Activated CD8-positive, alpha-beta T cell treated with anti-CD3 and anti-CD28 coated beads for 36 hours (primary cell): ENCODE measurements at regions not wholly inside any gene's neighbourhood (a gene's known extent, or its start where the extent isn't known, plus 50 kb on each side); places are given as distances from the start of the nearest gene placed in this dataset.

Experiments
- ATAC-seq: fragments of 200-7000 bp; cut with Tn5 transposase; one replicate; pipeline ENCODE4 v1.10.0; 2021; ENCODE audit warnings: mild to moderate bottlenecking, moderate library complexity
- CTCF ChIA-PET: fragments of 350-600 bp; sonication (Branson Sonifier 250); formaldehyde crosslinking; loops from one replicate; lab custom pipeline; 2021; ENCODE audit warnings: antibody characterized with exemption; lab: Charles Lee
- POLR2A ChIA-PET: fragments of 350-600 bp; sonication (Branson Sonifier 250); formaldehyde crosslinking; loops from one replicate; lab custom pipeline; 2021; ENCODE audit warnings: antibody characterized with exemption; lab: Charles Lee
- DNase-seq: peaks from one replicate; pipeline ENCODE4 v3.0.0-alpha.2; 2020
- H3K27ac Mint-ChIP-seq: one replicate; pipeline ENCODE4 v1.8.0; 2021; ENCODE audit warnings: mild to moderate bottlenecking, mixed read lengths
- H3K27me3 Mint-ChIP-seq: one replicate; pipeline ENCODE4 v1.8.0; 2021; ENCODE audit warnings: mixed read lengths
- H3K36me3 Mint-ChIP-seq: one replicate; pipeline ENCODE4 v1.8.0; 2021; ENCODE audit warnings: low read depth, mixed read lengths
- H3K4me1 Mint-ChIP-seq: one replicate; pipeline ENCODE4 v1.8.0; 2021; ENCODE audit warnings: low read depth, mixed read lengths
- H3K4me3 Mint-ChIP-seq: one replicate; pipeline ENCODE4 v1.8.0; 2021; ENCODE audit warnings: mild to moderate bottlenecking, moderate library complexity, mixed read lengths
- H3K9me3 Mint-ChIP-seq: one replicate; pipeline ENCODE4 v1.8.0; 2021; ENCODE audit warnings: mixed read lengths
- CTCF ChIP-seq: fragments of 200-600 bp; IDR thresholded peaks from one replicate; pipeline ENCODE4 v1.8.0; 2022; ENCODE audit warnings: antibody characterized with exemption, mild to moderate bottlenecking
- intact Hi-C: fragments of 100-400 bp; cut with micrococcal nuclease; formaldehyde crosslinking; loops from one replicate; pipeline ENCODE4 v1.10.0; 2022

GRCh38 chr15:47356297-47356696 lies 361.0 kb upstream of the SEMA6D start:
- DNase-seq (no peak), ATAC-seq (no peak)
- Mint-ChIP-seq H3K4me1 (no peaks in the 10 kb centered on the region), H3K27me3 (no peaks in the 10 kb centered on the region), H3K36me3 (no peaks in the 10 kb centered on the region), H3K27ac (no peak overlapping the region), H3K9me3 (no peaks in the 10 kb centered on the region), H3K4me3 (no peak overlapping the region)
- POLR2A ChIA-PET, result no interaction called here
- intact Hi-C loops, result no loop called here
- CTCF ChIA-PET, result no interaction called here
- TF ChIP-seq CTCF, result no peak

DNA sequence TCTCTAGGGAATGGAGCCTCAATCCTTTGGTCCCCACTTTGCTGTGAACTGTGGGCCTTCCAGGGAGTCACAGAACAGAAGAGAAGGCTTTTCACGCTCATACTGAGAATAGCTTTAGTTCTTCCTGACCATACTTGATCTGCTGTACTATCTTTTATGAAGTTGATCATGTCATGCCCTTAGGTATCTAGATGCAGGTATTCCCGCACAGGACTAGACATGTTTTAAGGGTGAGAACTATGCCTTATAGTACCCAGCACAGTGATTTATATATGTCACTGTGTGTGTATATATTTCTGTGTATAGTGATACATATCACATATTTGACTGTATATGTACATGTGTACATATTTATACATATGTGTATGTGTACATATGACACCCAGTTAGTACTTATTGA lies 358.4 kb upstream of the SEMA6D start:
- ChIA-PET CTCF (no interaction called here), POLR2A (no interaction called here)
- H3K4me1 Mint-ChIP-seq, result no peaks in the 10 kb centered on the region
- ATAC-seq (no peak), DNase-seq (no peak)
- no peaks in the 10 kb centered on the region for H3K27me3 Mint-ChIP-seq
- intact Hi-C loops, result no loop called here
- no peaks in the 10 kb centered on the region for H3K36me3 Mint-ChIP-seq
- H3K4me3 Mint-ChIP-seq, result no peak overlapping the region
- no peak for TF ChIP-seq CTCF
- H3K27ac Mint-ChIP-seq, result no peak overlapping the region
- H3K9me3 Mint-ChIP-seq, result no peaks in the 10 kb centered on the region

GRCh38 chr15:47360305-47360704 lies 357.0 kb upstream of the SEMA6D start:
- no peaks in the 10 kb centered on the region for H3K9me3 Mint-ChIP-seq
- ATAC-seq, result no peak
- no peaks in the 10 kb centered on the region for H3K36me3 Mint-ChIP-seq
- intact Hi-C loops, result no loop called here
- H3K4me1 Mint-ChIP-seq, result no peaks in the 10 kb centered on the region
- ChIA-PET POLR2A (no interaction called here), CTCF (no interaction called here)
- no peak for DNase-seq
- TF ChIP-seq CTCF, result no peak
- no peaks in the 10 kb centered on the region for H3K27me3 Mint-ChIP-seq
- H3K27ac Mint-ChIP-seq, result no peak overlapping the region
- no peak overlapping the region for H3K4me3 Mint-ChIP-seq

- no peak for ATAC-seq
- ChIA-PET CTCF (no interaction called here), POLR2A (no interaction called here)
- H3K27ac Mint-ChIP-seq, result no peak overlapping the region
- TF ChIP-seq CTCF, result no peak
- no peaks in the 10 kb centered on the region for H3K4me1 Mint-ChIP-seq
- DNase-seq, result no peak
- intact Hi-C loops, result no loop called here
- no peaks in the 10 kb centered on the region for H3K9me3 Mint-ChIP-seq
- H3K27me3 Mint-ChIP-seq, result no peaks in the 10 kb centered on the region
- H3K4me3 Mint-ChIP-seq, result no peak overlapping the region
- H3K36me3 Mint-ChIP-seq, result no peaks in the 10 kb centered on the region
Measured at GRCh38 chr15:47362118-47362905, 355.0 kb upstream of the SEMA6D start.

DNA sequence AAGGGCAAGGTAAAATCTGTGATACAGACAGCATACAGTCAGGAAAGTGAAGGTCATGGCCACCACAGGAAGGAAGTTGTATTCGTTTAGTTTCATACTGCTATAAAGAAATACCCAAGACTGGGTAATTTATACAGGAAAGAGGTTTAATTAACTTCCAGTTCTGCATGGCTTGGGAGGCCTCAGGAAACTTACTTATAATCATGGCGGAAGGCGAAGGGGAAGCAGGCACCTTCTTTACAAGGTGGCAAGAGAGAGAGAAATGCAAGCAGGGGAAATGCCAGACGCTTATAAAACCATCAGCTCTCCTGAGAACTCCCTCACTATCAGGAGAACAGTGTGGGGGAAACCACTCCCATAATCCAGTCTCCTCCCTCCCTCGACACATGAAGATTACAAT lies 353.7 kb upstream of the SEMA6D start:
- POLR2A ChIA-PET, result no interaction called here
- H3K36me3 Mint-ChIP-seq, result no peaks in the 10 kb centered on the region
- H3K9me3 Mint-ChIP-seq, result no peaks in the 10 kb centered on the region
- ATAC-seq (no peak), DNase-seq (no peak)
- H3K4me3 Mint-ChIP-seq, result no peak overlapping the region
- H3K4me1 Mint-ChIP-seq, result no peaks in the 10 kb centered on the region
- H3K27ac Mint-ChIP-seq, result no peak overlapping the region
- TF ChIP-seq CTCF, result no peak
- CTCF ChIA-PET, result no interaction called here
- intact Hi-C loops, result no loop called here
- no peaks in the 10 kb centered on the region for H3K27me3 Mint-ChIP-seq
